GM19328 (cell line): ENCODE measurements at regions not wholly inside any gene's neighbourhood (a gene's known extent, or its start where the extent isn't known, plus 50 kb on each side); places are given as distances from the start of the nearest gene placed in this dataset.

Source experiments
- ATAC-seq: cut with Tn5 transposase; IDR thresholded peaks from one replicate; pipeline ENCODE4 v1.9.1; 2021; ENCODE audit warnings: mild to moderate bottlenecking, moderate library complexity; ENCODE audit not compliant: unreplicated experiment

- ATAC-seq, result no peak
These were observed 175.5 kb upstream of the CASK start for GRCh38 chrX:42098900-42099299.

- ATAC-seq, result no peak
These were observed 174.1 kb upstream of the CASK start for GRCh38 chrX:42097486-42097885.

GRCh38 chrX:42096265-42096920, 173.0 kb upstream of the CASK start:
- no peak for ATAC-seq

GRCh38 chrX:42094218-42094617, 170.9 kb upstream of the CASK start:
- ATAC-seq, result no peak

- ATAC-seq, result no peak
These were observed 170.4 kb upstream of the CASK start for GRCh38 chrX:42093756-42094155.

- ATAC-seq, result no peak
These were observed 167.0 kb upstream of the CASK start for GRCh38 chrX:42090395-42090794.

- ATAC-seq, result no peak
These were observed 165.7 kb upstream of the CASK start for GRCh38 chrX:42089031-42089430.

- no peak for ATAC-seq
These were observed 164.6 kb upstream of the CASK start for GRCh38 chrX:42087960-42088359.

- ATAC-seq, result no peak
These were observed 162.5 kb upstream of the CASK start for GRCh38 chrX:42085836-42086235.

GRCh38 chrX:42079968-42080367, 156.6 kb upstream of the CASK start:
- ATAC-seq, result no peak

GRCh38 chrX:42077675-42078074, 154.3 kb upstream of the CASK start:
- ATAC-seq, result no peak

GRCh38 chrX:42075032-42075431, 151.7 kb upstream of the CASK start:
- no peak for ATAC-seq

GRCh38 chrX:42073448-42073847, 150.1 kb upstream of the CASK start:
- ATAC-seq, result no peak

- ATAC-seq, result no peak
These were observed 147.5 kb upstream of the CASK start for GRCh38 chrX:42070866-42071265.

GRCh38 chrX:42054256-42054655, 130.9 kb upstream of the CASK start:
- ATAC-seq, result no peak

- no peak for ATAC-seq
These were observed 127.0 kb upstream of the CASK start for GRCh38 chrX:42050345-42050744.

- ATAC-seq, result no peak
These were observed 124.5 kb upstream of the CASK start for GRCh38 chrX:42047886-42048285.

- no peak for ATAC-seq
These were observed 104.8 kb upstream of the CASK start for GRCh38 chrX:42028109-42028508.

- no peak for ATAC-seq
These were observed 104.1 kb upstream of the CASK start for GRCh38 chrX:42027367-42028000.

GRCh38 chrX:42025861-42026260, 102.5 kb upstream of the CASK start:
- ATAC-seq, result no peak

- no peak for ATAC-seq
These were observed 99.8 kb upstream of the CASK start for GRCh38 chrX:42023122-42023521.

- ATAC-seq, result no peak
These were observed 98.8 kb upstream of the CASK start for GRCh38 chrX:42022158-42022557.

GRCh38 chrX:42021058-42021457, 97.7 kb upstream of the CASK start:
- ATAC-seq, result no peak
